Fibroblast of lung (primary cell): ENCODE measurements at regions not wholly inside any gene's neighbourhood (a gene's known extent, or its start where the extent isn't known, plus 50 kb on each side); places are given as distances from the start of the nearest gene placed in this dataset.

Experiments
- DNase-seq, 2 donors: peaks; one replicate each; pipeline versions ENCODE4 v3.0.0 to v3.0.0-alpha.2; 2010; ENCODE audit warnings: low read depth in 2 of 2
- H2AFZ ChIP-seq: 2 replicates; pipeline ENCODE4 v1.5.1; 2012; ENCODE audit warnings: low read length, control low read depth, inconsistent platforms
- H3K27ac ChIP-seq: 2 replicates; pipeline ENCODE4 v1.5.1; 2011; ENCODE audit warnings: low read length, control low read depth; ENCODE audit not compliant: insufficient read depth
- H3K27me3 ChIP-seq: 2 replicates; pipeline ENCODE4 v1.5.1; 2011; ENCODE audit warnings: mild to moderate bottlenecking, low read length; ENCODE audit not compliant: control insufficient read depth, insufficient read depth
- H3K36me3 ChIP-seq: 2 replicates; pipeline ENCODE4 v1.5.1; 2011; ENCODE audit warnings: low read length; ENCODE audit not compliant: control insufficient read depth, insufficient read depth
- H3K4me1 ChIP-seq: 2 replicates; pipeline ENCODE4 v1.5.1; 2011; ENCODE audit warnings: low read length; ENCODE audit not compliant: control insufficient read depth, insufficient read depth; ENCODE audit errors: extremely low read depth
- H3K4me2 ChIP-seq: 2 replicates; pipeline ENCODE4 v1.5.1; 2011; ENCODE audit warnings: low read length, control low read depth; ENCODE audit not compliant: insufficient read depth; ENCODE audit errors: extremely low read depth
- H3K4me3 ChIP-seq, 4 experiments: fragments of 200-600 bp in 1 of 4; sonication (generic) in 1 of 4; replicated peaks in 1 of 4; 2 replicates each; pipeline ENCODE4 v1.5.1; 2011 to 2016; ENCODE audit warnings: low read length in 4 of 4, low read depth in 3 of 4, mild to moderate bottlenecking in 3 of 4, control low read depth in 2 of 4, inconsistent platforms in 1 of 4, mixed read lengths in 1 of 4; ENCODE audit not compliant: insufficient read depth in 1 of 4; ENCODE audit errors: control extremely low read depth in 1 of 4
- H3K79me2 ChIP-seq: 2 replicates; pipeline ENCODE4 v1.5.1; 2012; ENCODE audit warnings: mild to moderate bottlenecking, low read length, inconsistent platforms; ENCODE audit not compliant: control insufficient read depth, insufficient read depth
- H3K9ac ChIP-seq: 2 replicates; pipeline ENCODE4 v1.5.1; 2011; ENCODE audit warnings: mild to moderate bottlenecking, low read length, control low read depth; ENCODE audit not compliant: insufficient read depth
- H3K9me3 ChIP-seq: 2 replicates; pipeline ENCODE4 v1.5.1; 2012; ENCODE audit warnings: low read depth, low read length; ENCODE audit not compliant: control insufficient read depth, insufficient read depth
- H4K20me1 ChIP-seq: 2 replicates; pipeline ENCODE4 v1.5.1; 2011; ENCODE audit warnings: low read length; ENCODE audit not compliant: control insufficient read depth, insufficient read depth; ENCODE audit errors: extremely low read depth
- EZH2 ChIP-seq: IDR thresholded peaks from 2 replicates; pipeline ENCODE4 v1.5.1; 2012; ENCODE audit warnings: low read length, control low read depth, mild to moderate bottlenecking; ENCODE audit errors: missing control alignments
- TF ChIP-seq, protein P1 (sequence below), 2 donors: IDR thresholded peaks in 1 of 2; conservative IDR thresholded peaks in 1 of 2; 1 replicate in 1 of 2; 2 replicates in 1 of 2; pipeline ENCODE4 v1.5.1; 2011 to 2012; ENCODE audit warnings: low read length in 2 of 2, control low read depth in 1 of 2, inconsistent platforms in 1 of 2, low read depth in 1 of 2, mild to moderate bottlenecking in 1 of 2

DNA sequence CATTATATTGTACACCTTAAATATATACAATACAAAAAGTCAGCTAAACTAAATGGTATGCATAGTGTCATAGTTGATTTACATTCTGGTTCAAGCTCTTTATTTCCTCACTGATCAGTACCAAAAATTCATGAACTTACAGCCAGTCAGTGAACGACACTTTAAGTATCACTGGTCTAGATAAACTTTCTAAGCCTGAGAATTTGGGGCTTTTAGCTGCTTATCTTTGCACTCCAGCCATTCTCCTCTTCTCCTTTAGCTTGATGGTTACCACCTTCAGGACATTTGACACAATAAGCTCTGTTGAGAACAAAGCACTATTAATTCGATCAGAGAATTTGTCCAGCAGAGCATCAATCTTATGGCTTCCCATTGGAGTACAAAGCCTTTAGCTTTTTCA is 83.0 kb upstream of the ALG13 start:
- no peaks in the 10 kb centered on the region for H3K9me3 ChIP-seq
- H2AFZ ChIP-seq = no peak overlapping the region
- no peaks in the 10 kb centered on the region for H4K20me1 ChIP-seq
- no peak overlapping the region for H3K4me3 ChIP-seq
- H3K36me3 ChIP-seq = no peaks in the 10 kb centered on the region
- no peak for DNase-seq
- TF ChIP-seq, protein P1, sequence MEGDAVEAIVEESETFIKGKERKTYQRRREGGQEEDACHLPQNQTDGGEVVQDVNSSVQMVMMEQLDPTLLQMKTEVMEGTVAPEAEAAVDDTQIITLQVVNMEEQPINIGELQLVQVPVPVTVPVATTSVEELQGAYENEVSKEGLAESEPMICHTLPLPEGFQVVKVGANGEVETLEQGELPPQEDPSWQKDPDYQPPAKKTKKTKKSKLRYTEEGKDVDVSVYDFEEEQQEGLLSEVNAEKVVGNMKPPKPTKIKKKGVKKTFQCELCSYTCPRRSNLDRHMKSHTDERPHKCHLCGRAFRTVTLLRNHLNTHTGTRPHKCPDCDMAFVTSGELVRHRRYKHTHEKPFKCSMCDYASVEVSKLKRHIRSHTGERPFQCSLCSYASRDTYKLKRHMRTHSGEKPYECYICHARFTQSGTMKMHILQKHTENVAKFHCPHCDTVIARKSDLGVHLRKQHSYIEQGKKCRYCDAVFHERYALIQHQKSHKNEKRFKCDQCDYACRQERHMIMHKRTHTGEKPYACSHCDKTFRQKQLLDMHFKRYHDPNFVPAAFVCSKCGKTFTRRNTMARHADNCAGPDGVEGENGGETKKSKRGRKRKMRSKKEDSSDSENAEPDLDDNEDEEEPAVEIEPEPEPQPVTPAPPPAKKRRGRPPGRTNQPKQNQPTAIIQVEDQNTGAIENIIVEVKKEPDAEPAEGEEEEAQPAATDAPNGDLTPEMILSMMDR (conservative IDR thresholded peaks at IDR 0.05 in 1 of 2, IDR thresholded peaks at IDR 0.05 in 1 of 2; ENCODE audit: low read depth in 1 of 2, low read length in 2 of 2) = no peak
- no peaks in the 10 kb centered on the region for H3K4me1 ChIP-seq
- H3K27me3 ChIP-seq = no peaks in the 10 kb centered on the region
- H3K27ac ChIP-seq = no peak overlapping the region
- no peak overlapping the region for H3K9ac ChIP-seq
- H3K79me2 ChIP-seq = no peaks in the 10 kb centered on the region
- no peak overlapping the region for H3K4me2 ChIP-seq

DNA sequence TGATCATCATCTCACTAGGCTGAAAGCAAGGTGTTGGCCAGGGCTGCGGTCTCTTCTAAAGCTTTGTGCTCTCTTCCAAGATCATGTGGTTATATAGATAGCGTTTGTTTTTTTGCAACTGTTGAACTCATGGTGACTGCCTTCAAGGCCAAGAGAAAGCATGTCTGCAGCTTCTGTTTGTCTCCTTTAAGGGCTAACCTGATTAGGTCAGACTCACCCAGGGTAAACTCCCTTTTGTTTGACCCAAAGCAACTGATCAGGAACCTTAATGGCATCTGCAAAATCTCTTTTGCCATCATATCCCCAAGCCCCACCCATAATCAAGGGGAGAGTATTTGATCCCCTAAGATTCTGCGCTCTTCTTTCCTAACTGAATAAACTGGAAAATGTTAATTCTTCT is 72.2 kb upstream of the ALG13 start:
- Histone ChIP-seq H3K27me3 (no peaks in the 10 kb centered on the region), H3K4me1 (no peaks in the 10 kb centered on the region), H3K4me3 (no peak overlapping the region), H3K79me2 (no peaks in the 10 kb centered on the region), H3K9me3 (no peaks in the 10 kb centered on the region), H4K20me1 (no peaks in the 10 kb centered on the region), H3K4me2 (no peak overlapping the region), H3K9ac (no peak overlapping the region), H2AFZ (no peak overlapping the region), H3K27ac (no peak overlapping the region), H3K36me3 (no peaks in the 10 kb centered on the region)
- TF ChIP-seq, protein P1 (conservative IDR thresholded peaks at IDR 0.05 in 1 of 2, IDR thresholded peaks at IDR 0.05 in 1 of 2; ENCODE audit: low read depth in 1 of 2, low read length in 2 of 2) = no peak
- no peak for TF ChIP-seq EZH2
- DNase-seq = no peak

DNA sequence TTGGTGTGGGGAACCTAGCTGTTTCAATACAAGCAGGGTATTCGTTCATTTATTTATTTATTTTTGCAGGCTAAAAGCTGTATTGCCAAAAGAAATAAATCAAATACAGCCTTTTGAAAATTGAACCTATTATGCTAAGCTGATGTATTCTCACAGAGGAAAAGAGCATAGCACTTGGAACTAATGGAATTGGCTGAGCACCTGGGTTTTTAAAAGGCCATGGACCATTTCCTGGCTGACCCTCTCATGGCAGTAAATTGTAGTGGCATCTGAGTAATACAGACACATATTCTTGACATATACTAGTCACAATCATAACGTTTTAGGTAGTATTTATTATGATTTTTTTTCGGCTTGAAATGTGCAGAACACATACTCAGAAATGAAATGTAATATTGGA is 71.8 kb upstream of the ALG13 start:
- Histone ChIP-seq H3K27me3 (no peaks in the 10 kb centered on the region), H3K79me2 (no peaks in the 10 kb centered on the region), H3K36me3 (no peaks in the 10 kb centered on the region), H3K9ac (no peak overlapping the region), H3K4me3 (no peak overlapping the region), H3K4me2 (no peak overlapping the region), H2AFZ (no peak overlapping the region), H3K4me1 (no peaks in the 10 kb centered on the region), H3K27ac (no peak overlapping the region), H4K20me1 (no peaks in the 10 kb centered on the region), H3K9me3 (no peaks in the 10 kb centered on the region)
- DNase-seq = no peak
- TF ChIP-seq, protein P1 (conservative IDR thresholded peaks at IDR 0.05 in 1 of 2, IDR thresholded peaks at IDR 0.05 in 1 of 2; ENCODE audit: low read depth in 1 of 2, low read length in 2 of 2) = no peak
- TF ChIP-seq EZH2 = no peak
